ENCODE measurements at regions not wholly inside any gene's neighbourhood (a gene's known extent, or its start where the extent isn't known, plus 50 kb on each side); places are given as distances from the start of the nearest gene placed in this dataset.

DNA sequence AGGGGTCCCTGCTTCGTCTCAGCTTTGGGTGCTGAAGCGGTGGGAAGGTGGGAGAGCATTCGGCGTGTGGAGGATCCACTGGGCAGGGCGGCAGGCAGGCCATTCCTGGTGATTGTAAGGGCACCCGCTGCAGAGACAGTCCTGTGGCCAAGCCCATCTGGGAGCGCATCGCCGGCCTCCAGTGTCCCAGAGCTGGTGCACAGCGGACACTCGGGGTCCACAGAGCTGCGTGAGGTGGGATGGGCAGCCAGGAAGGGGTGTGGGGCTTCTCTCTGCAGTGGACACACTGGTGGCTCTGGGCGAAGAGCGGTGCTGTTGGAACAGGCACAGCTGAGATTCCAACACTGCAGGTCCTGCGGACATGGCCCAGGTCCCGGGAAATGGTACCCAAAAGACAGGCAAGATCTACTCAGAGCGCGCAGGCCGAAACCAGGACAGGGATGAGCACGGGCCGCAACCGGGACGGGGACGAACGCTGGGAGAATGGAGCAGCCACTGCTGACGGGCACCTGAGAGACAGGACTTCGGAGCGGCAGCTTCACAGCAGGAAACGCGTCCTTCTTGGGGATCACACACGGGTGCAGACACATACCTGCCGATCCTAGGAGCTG, 188.2 kb downstream of the ERMARD start:
- TF ChIP-seq POLR2AphosphoS5 (IDR thresholded peaks at IDR 0.05) (no peak), POLR2A (IDR thresholded peaks at IDR 0.05) (no peak), EP300 (IDR thresholded peaks at IDR 0.05) (no peak)
- TF ChIP-seq, protein P1, sequence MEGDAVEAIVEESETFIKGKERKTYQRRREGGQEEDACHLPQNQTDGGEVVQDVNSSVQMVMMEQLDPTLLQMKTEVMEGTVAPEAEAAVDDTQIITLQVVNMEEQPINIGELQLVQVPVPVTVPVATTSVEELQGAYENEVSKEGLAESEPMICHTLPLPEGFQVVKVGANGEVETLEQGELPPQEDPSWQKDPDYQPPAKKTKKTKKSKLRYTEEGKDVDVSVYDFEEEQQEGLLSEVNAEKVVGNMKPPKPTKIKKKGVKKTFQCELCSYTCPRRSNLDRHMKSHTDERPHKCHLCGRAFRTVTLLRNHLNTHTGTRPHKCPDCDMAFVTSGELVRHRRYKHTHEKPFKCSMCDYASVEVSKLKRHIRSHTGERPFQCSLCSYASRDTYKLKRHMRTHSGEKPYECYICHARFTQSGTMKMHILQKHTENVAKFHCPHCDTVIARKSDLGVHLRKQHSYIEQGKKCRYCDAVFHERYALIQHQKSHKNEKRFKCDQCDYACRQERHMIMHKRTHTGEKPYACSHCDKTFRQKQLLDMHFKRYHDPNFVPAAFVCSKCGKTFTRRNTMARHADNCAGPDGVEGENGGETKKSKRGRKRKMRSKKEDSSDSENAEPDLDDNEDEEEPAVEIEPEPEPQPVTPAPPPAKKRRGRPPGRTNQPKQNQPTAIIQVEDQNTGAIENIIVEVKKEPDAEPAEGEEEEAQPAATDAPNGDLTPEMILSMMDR (IDR thresholded peaks at IDR 0.05): no peak

Data from gastroesophageal sphincter (tissue), 3 donors.